Ishikawa (cell line): ENCODE measurements at regions not wholly inside any gene's neighbourhood (a gene's known extent, or its start where the extent isn't known, plus 50 kb on each side); places are given as distances from the start of the nearest gene placed in this dataset.

Source experiments
- CEBPB ChIP-seq: IDR thresholded peaks from 2 replicates; pipeline ENCODE4 v1.6.1; 2012
- CREB1 ChIP-seq: IDR thresholded peaks from 2 replicates; pipeline ENCODE4 v1.6.1; 2012; ENCODE audit warnings: low read depth
- EGR1 ChIP-seq: IDR thresholded peaks from 2 replicates; pipeline ENCODE4 v1.6.1; 2012
- EP300 ChIP-seq: IDR thresholded peaks from 2 replicates; pipeline ENCODE4 v1.6.1; 2012; ENCODE audit warnings: borderline replicate concordance
- NFIC ChIP-seq: IDR thresholded peaks from 2 replicates; pipeline ENCODE4 v1.6.1; 2012
- RAD21 ChIP-seq: IDR thresholded peaks from 2 replicates; pipeline ENCODE4 v1.6.1; 2012; ENCODE audit warnings: low read depth
- TAF1 ChIP-seq: IDR thresholded peaks from 2 replicates; pipeline ENCODE4 v1.6.1; 2012; ENCODE audit warnings: low read depth, mild to moderate bottlenecking
- TCF12 ChIP-seq: IDR thresholded peaks from 2 replicates; pipeline ENCODE4 v1.6.1; 2012; ENCODE audit warnings: low read depth
- YY1 ChIP-seq: IDR thresholded peaks from 2 replicates; pipeline ENCODE4 v1.6.1; 2012; ENCODE audit warnings: low read depth
- ZBTB7A ChIP-seq: IDR thresholded peaks from 2 replicates; pipeline ENCODE4 v1.6.1; 2012; ENCODE audit warnings: low read depth
- TF ChIP-seq, protein P1 (sequence below): IDR thresholded peaks from 2 replicates; pipeline ENCODE4 v1.6.1; 2012; ENCODE audit warnings: low read depth, mild to moderate bottlenecking
- TF ChIP-seq, protein P2 (sequence below): IDR thresholded peaks from 2 replicates; pipeline ENCODE4 v1.6.1; 2012

DNA sequence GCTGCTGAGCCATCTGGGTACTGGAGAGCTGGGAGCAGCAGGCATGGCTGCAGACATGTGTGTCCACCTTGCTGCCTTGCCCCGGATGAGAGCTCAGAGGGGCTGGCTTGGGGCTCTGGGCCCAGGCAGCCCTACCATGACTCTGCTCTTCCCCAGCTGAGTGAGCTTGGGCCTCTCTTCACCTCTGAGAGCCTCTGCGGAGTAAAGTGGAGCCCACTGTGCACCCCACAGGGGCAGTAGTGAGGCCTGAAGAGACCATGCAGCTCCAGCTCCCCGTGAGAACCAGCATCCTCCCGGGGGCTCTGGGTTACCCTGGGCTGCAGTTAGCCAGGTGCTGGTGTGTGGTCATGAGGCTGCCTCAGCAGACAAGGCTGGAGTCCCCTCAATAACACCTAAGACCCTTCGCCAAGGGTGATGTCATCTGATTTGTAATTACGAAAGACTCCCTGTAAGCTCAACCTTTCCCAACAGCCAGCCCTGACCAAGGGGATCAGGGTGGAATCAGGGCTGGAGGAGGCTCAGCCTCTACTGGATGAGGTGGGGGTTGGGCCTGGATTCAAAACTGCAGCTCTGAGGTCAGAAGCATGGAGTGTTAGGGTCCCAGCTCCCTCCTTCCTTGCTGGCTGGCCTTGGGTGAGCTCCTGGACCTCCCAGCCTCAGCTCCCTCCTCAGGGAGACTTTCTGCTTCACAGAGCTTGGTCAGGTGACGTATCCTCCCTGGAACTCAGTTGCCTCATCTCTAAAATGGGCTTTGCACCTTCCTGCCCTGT is 308.0 kb downstream of the MATN1 start:
- no peak for TF ChIP-seq EP300
- no peak for TF ChIP-seq ZBTB7A
- TF ChIP-seq TAF1 = no peak
- TF ChIP-seq EGR1 = no peak
- TF ChIP-seq NFIC = no peak
- no peak for TF ChIP-seq YY1
- TF ChIP-seq CEBPB = no peak
- no peak for TF ChIP-seq CREB1
- TF ChIP-seq, protein P1, sequence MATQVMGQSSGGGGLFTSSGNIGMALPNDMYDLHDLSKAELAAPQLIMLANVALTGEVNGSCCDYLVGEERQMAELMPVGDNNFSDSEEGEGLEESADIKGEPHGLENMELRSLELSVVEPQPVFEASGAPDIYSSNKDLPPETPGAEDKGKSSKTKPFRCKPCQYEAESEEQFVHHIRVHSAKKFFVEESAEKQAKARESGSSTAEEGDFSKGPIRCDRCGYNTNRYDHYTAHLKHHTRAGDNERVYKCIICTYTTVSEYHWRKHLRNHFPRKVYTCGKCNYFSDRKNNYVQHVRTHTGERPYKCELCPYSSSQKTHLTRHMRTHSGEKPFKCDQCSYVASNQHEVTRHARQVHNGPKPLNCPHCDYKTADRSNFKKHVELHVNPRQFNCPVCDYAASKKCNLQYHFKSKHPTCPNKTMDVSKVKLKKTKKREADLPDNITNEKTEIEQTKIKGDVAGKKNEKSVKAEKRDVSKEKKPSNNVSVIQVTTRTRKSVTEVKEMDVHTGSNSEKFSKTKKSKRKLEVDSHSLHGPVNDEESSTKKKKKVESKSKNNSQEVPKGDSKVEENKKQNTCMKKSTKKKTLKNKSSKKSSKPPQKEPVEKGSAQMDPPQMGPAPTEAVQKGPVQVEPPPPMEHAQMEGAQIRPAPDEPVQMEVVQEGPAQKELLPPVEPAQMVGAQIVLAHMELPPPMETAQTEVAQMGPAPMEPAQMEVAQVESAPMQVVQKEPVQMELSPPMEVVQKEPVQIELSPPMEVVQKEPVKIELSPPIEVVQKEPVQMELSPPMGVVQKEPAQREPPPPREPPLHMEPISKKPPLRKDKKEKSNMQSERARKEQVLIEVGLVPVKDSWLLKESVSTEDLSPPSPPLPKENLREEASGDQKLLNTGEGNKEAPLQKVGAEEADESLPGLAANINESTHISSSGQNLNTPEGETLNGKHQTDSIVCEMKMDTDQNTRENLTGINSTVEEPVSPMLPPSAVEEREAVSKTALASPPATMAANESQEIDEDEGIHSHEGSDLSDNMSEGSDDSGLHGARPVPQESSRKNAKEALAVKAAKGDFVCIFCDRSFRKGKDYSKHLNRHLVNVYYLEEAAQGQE = no peak
- no peak for TF ChIP-seq TCF12
- TF ChIP-seq, protein P2, sequence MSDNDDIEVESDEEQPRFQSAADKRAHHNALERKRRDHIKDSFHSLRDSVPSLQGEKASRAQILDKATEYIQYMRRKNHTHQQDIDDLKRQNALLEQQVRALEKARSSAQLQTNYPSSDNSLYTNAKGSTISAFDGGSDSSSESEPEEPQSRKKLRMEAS = no peak
- no peak for TF ChIP-seq RAD21
